ENCODE measurements at regions not wholly inside any gene's neighbourhood (a gene's known extent, or its start where the extent isn't known, plus 50 kb on each side); places are given as distances from the start of the nearest gene placed in this dataset.
"Not testable (repeated sequence)": the region's sequence is repeated elsewhere in the genome, so short reads cannot be mapped to it uniquely, and the experiment has no call there.

GRCh38 chr12:75628511-75628910, 117.1 kb upstream of the KRR1 start:
- H3K36me3 ChIP-seq (replicated peaks in 1 of 2; ENCODE audit: control insufficient read depth in 2 of 2, insufficient read depth in 2 of 2, low read length in 2 of 2) = no peaks in the 10 kb centered on the region
- H3K79me1 ChIP-seq (ENCODE audit: low read depth, low read length) = no peaks in the 10 kb centered on the region
- no peak overlapping the region for H2BK12ac ChIP-seq (ENCODE audit: low read length)
- no peak overlapping the region for H4K8ac ChIP-seq (ENCODE audit: low read depth, low read length)
- H3K18ac ChIP-seq (ENCODE audit: low read length) = no peak overlapping the region
- H3K4me3 ChIP-seq (ENCODE audit: low read length in 2 of 2) = no peak overlapping the region
- no peak for DNase-seq (ENCODE audit: low spot score)
- no peak overlapping the region for H3K27ac ChIP-seq (replicated peaks; ENCODE audit: low read length)
- H2BK15ac ChIP-seq (ENCODE audit: low read length) = no peak overlapping the region
- no peak overlapping the region for H3K14ac ChIP-seq (ENCODE audit: low read length)
- no peak overlapping the region for H4K91ac ChIP-seq (ENCODE audit: low read depth, low read length, poor library complexity)
- no peak overlapping the region for H2BK120ac ChIP-seq (ENCODE audit: low read depth, low read length)
- H3K27me3 ChIP-seq (ENCODE audit: control insufficient read depth in 3 of 3, insufficient read depth in 3 of 3, low read depth in 1 of 3, low read length in 3 of 3) = no peaks in the 10 kb centered on the region
- H3K9ac ChIP-seq (ENCODE audit: low read depth, low read length, poor library complexity) = no peak overlapping the region
- H2AFZ ChIP-seq (ENCODE audit: low read length) = no peak overlapping the region
- no CpG with 5 or more reads among the region's 1 CpG for WGBS, 2 donors (ENCODE audit: extremely low coverage in 2 of 2, insufficient read length in 2 of 2, insufficient replicate concordance in 1 of 2)
- no peak overlapping the region for H3K4me2 ChIP-seq (ENCODE audit: insufficient read depth, low read length, poor library complexity, severe bottlenecking)
- no peak overlapping the region for H2BK5ac ChIP-seq (ENCODE audit: low read length)
- H2AK5ac ChIP-seq (ENCODE audit: low read depth, low read length) = no peak overlapping the region
- no peak overlapping the region for H3K4ac ChIP-seq (ENCODE audit: low read length)
- H3K23ac ChIP-seq (ENCODE audit: low read depth, low read length, poor library complexity) = no peak overlapping the region
- peaks cover 0 to 21% of the 10 kb centered on the region in 2 donors for H3K4me1 ChIP-seq (ENCODE audit: control insufficient read depth in 2 of 2, insufficient read depth in 1 of 2, low read depth in 1 of 2, low read length in 2 of 2)
- H3K9me3 ChIP-seq (replicated peaks in 1 of 2; ENCODE audit: control insufficient read depth in 2 of 2, insufficient read depth in 1 of 2, low read depth in 1 of 2, low read length in 2 of 2) = peaks cover 0 to 2% of the 10 kb centered on the region in 2 donors

- Histone ChIP-seq H2BK5ac (ENCODE audit: low read length) (no peak overlapping the region), H2BK120ac (ENCODE audit: low read depth, low read length) (no peak overlapping the region), H3K4ac (ENCODE audit: low read length) (no peak overlapping the region), H3K27ac (replicated peaks; ENCODE audit: low read length) (no peak overlapping the region), H4K91ac (ENCODE audit: low read depth, low read length, poor library complexity) (no peak overlapping the region), H3K9ac (ENCODE audit: low read depth, low read length, poor library complexity) (no peak overlapping the region), H4K8ac (ENCODE audit: low read depth, low read length) (no peak overlapping the region), H3K4me1 (ENCODE audit: control insufficient read depth in 2 of 2, insufficient read depth in 1 of 2, low read depth in 1 of 2, low read length in 2 of 2) (peaks cover 0 to 7% of the 10 kb centered on the region in 2 donors), H2BK15ac (ENCODE audit: low read length) (no peak overlapping the region), H3K79me1 (ENCODE audit: low read depth, low read length) (no peaks in the 10 kb centered on the region), H3K36me3 (replicated peaks in 1 of 2; ENCODE audit: control insufficient read depth in 2 of 2, insufficient read depth in 2 of 2, low read length in 2 of 2) (no peaks in the 10 kb centered on the region), H2BK12ac (ENCODE audit: low read length) (no peak overlapping the region), H2AFZ (ENCODE audit: low read length) (no peak overlapping the region), H3K23ac (ENCODE audit: low read depth, low read length, poor library complexity) (no peak overlapping the region), H3K9me3 (replicated peaks in 1 of 2; ENCODE audit: control insufficient read depth in 2 of 2, insufficient read depth in 1 of 2, low read depth in 1 of 2, low read length in 2 of 2) (no peaks in the 10 kb centered on the region), H3K14ac (ENCODE audit: low read length) (no peak overlapping the region), H3K4me3 (ENCODE audit: low read length in 2 of 2) (no peak overlapping the region), H2AK5ac (ENCODE audit: low read depth, low read length) (no peak overlapping the region), H3K27me3 (ENCODE audit: control insufficient read depth in 3 of 3, insufficient read depth in 3 of 3, low read depth in 1 of 3, low read length in 3 of 3) (no peaks in the 10 kb centered on the region), H3K4me2 (ENCODE audit: insufficient read depth, low read length, poor library complexity, severe bottlenecking) (no peak overlapping the region), H3K18ac (ENCODE audit: low read length) (no peak overlapping the region)
- DNase-seq (ENCODE audit: low spot score) = no peak
- WGBS, 2 donors (ENCODE audit: extremely low coverage in 2 of 2, insufficient read length in 2 of 2, insufficient replicate concordance in 1 of 2) = no CpG with 5 or more reads among the region's 4 CpGs
These were observed 112.3 kb upstream of the KRR1 start for GRCh38 chr12:75623631-75624154.

- no peak overlapping the region for H2BK5ac ChIP-seq (ENCODE audit: low read length)
- H3K4ac ChIP-seq (ENCODE audit: low read length) = no peak overlapping the region
- H3K18ac ChIP-seq (ENCODE audit: low read length) = no peak overlapping the region
- no peak overlapping the region for H2AK5ac ChIP-seq (ENCODE audit: low read depth, low read length)
- H2BK120ac ChIP-seq (ENCODE audit: low read depth, low read length) = no peak overlapping the region
- no CpG with 5 or more reads among the region's 1 CpG for WGBS, 2 donors (ENCODE audit: extremely low coverage in 2 of 2, insufficient read length in 2 of 2, insufficient replicate concordance in 1 of 2)
- H3K4me1 ChIP-seq (ENCODE audit: control insufficient read depth in 2 of 2, insufficient read depth in 1 of 2, low read depth in 1 of 2, low read length in 2 of 2) = peaks cover 0 to 6% of the 10 kb centered on the region in 2 donors
- H2BK12ac ChIP-seq (ENCODE audit: low read length) = no peak overlapping the region
- H3K79me1 ChIP-seq (ENCODE audit: low read depth, low read length) = no peaks in the 10 kb centered on the region
- H3K4me3 ChIP-seq (ENCODE audit: low read length in 2 of 2) = no peak overlapping the region
- no peak overlapping the region for H3K27ac ChIP-seq (replicated peaks; ENCODE audit: low read length)
- H3K9ac ChIP-seq (ENCODE audit: low read depth, low read length, poor library complexity) = no peak overlapping the region
- no peak for DNase-seq (ENCODE audit: low spot score)
- no peaks in the 10 kb centered on the region for H3K27me3 ChIP-seq (ENCODE audit: control insufficient read depth in 3 of 3, insufficient read depth in 3 of 3, low read depth in 1 of 3, low read length in 3 of 3)
- H3K4me2 ChIP-seq (ENCODE audit: insufficient read depth, low read length, poor library complexity, severe bottlenecking) = no peak overlapping the region
- H2BK15ac ChIP-seq (ENCODE audit: low read length) = no peak overlapping the region
- H2AFZ ChIP-seq (ENCODE audit: low read length) = peak overlapping the region; percentile 69
- no peak overlapping the region for H3K23ac ChIP-seq (ENCODE audit: low read depth, low read length, poor library complexity)
- no peak overlapping the region for H4K8ac ChIP-seq (ENCODE audit: low read depth, low read length)
- H3K14ac ChIP-seq (ENCODE audit: low read length) = no peak overlapping the region
- no peaks in the 10 kb centered on the region for H3K36me3 ChIP-seq (replicated peaks in 1 of 2; ENCODE audit: control insufficient read depth in 2 of 2, insufficient read depth in 2 of 2, low read length in 2 of 2)
- H3K9me3 ChIP-seq (replicated peaks in 1 of 2; ENCODE audit: control insufficient read depth in 2 of 2, insufficient read depth in 1 of 2, low read depth in 1 of 2, low read length in 2 of 2) = no peaks in the 10 kb centered on the region
- H4K91ac ChIP-seq (ENCODE audit: low read depth, low read length, poor library complexity) = no peak overlapping the region
These were observed 111.1 kb upstream of the KRR1 start for GRCh38 chr12:75622492-75622891.

- not testable (repeated sequence) for H2AFZ ChIP-seq (ENCODE audit: low read length); H3K4me1 ChIP-seq (ENCODE audit: control insufficient read depth in 2 of 2, insufficient read depth in 1 of 2, low read depth in 1 of 2, low read length in 2 of 2); H3K4me2 ChIP-seq (ENCODE audit: insufficient read depth, low read length, poor library complexity, severe bottlenecking); H3K9me3 ChIP-seq (replicated peaks in 1 of 2; ENCODE audit: control insufficient read depth in 2 of 2, insufficient read depth in 1 of 2, low read depth in 1 of 2, low read length in 2 of 2); H3K4ac ChIP-seq (ENCODE audit: low read length); H4K91ac ChIP-seq (ENCODE audit: low read depth, low read length, poor library complexity); H3K27me3 ChIP-seq (ENCODE audit: control insufficient read depth in 3 of 3, insufficient read depth in 3 of 3, low read depth in 1 of 3, low read length in 3 of 3); H3K79me1 ChIP-seq (ENCODE audit: low read depth, low read length); H2BK12ac ChIP-seq (ENCODE audit: low read length); H2BK15ac ChIP-seq (ENCODE audit: low read length); H3K23ac ChIP-seq (ENCODE audit: low read depth, low read length, poor library complexity); H3K36me3 ChIP-seq (replicated peaks in 1 of 2; ENCODE audit: control insufficient read depth in 2 of 2, insufficient read depth in 2 of 2, low read length in 2 of 2); H3K4me3 ChIP-seq (ENCODE audit: low read length in 2 of 2); H2BK120ac ChIP-seq (ENCODE audit: low read depth, low read length); H3K14ac ChIP-seq (ENCODE audit: low read length); H3K9ac ChIP-seq (ENCODE audit: low read depth, low read length, poor library complexity); DNase-seq (ENCODE audit: low spot score); H3K27ac ChIP-seq (replicated peaks; ENCODE audit: low read length); H3K18ac ChIP-seq (ENCODE audit: low read length); H4K8ac ChIP-seq (ENCODE audit: low read depth, low read length); H2AK5ac ChIP-seq (ENCODE audit: low read depth, low read length); H2BK5ac ChIP-seq (ENCODE audit: low read length)
- WGBS, 2 donors (ENCODE audit: extremely low coverage in 2 of 2, insufficient read length in 2 of 2, insufficient replicate concordance in 1 of 2) = no CpG with 5 or more reads among the region's 4 CpGs
These were observed 103.0 kb upstream of the KRR1 start for GRCh38 chr12:75614396-75614795.

All from neuronal stem cell (in vitro differentiated cells).